Amygdala (tissue), 56 donors: ENCODE measurements at regions not wholly inside any gene's neighbourhood (a gene's known extent, or its start where the extent isn't known, plus 50 kb on each side); places are given as distances from the start of the nearest gene placed in this dataset.

ENCODE experiments used
- DNase-seq, 56 donors: peaks; one replicate each; lab custom pipeline; 2025; lab: John Stamatoyannopoulos, UW

DNA sequence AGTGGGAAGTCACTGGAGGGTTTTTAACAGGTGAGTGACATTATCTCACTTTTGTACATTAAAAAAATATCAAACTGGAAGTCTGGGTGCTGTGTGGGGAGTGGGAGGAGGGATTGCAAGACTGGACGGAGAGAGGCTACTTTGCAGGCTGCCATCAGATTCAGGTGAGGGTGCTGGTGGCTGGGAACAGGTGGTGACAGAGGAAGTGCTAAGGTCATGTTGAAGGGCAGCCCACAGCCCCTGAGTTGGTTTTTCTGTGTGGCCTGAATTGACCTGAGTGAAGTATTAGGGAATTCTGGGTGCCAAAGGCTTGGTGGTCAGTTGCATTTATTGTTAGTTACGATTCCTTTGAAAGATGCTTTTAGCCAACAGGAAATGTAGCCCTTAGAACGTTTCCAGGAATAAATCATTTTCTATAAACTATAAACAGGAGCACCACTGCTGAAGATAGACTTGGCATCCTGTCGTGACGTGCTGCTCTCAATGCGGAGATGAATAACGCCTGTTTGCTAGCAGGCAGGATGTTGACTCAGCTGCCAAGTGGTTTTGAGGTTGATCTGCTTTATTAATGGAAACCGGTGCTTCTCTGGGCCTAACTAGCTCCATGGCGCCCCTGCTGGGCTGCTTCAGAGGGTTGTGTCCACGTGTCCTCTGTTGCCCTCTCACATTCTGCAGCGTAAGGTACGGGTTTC lies 707.5 kb upstream of the TMEM132C start:
- DNase-seq = peak in 1 of 56 donors; percentile 1

- DNase-seq = no peak
Observed at GRCh38 chr12:127560041-127560478, 706.9 kb upstream of the TMEM132C start.

DNA sequence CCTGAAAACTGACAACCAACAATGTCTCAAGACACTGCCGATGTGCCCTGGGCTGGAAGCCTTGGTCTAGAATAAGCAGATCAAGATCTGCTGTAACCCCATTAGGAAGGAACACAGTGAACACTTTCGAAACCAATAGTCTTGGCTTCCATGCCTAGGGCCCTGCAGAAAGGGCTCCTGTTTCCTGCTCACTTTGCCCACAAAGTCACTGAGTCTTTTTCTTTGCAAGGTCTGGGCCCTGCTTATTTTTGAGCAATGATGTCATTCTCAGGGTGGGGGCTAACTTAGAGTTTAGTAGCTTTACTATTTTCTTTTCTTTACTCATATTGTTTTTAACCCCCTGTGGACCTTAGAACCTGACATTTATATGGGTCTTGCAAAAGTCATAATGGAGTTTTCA lies 704.2 kb upstream of the TMEM132C start:
- DNase-seq = no peak

GRCh38 chr12:127565241-127565640 lies 701.7 kb upstream of the TMEM132C start:
- DNase-seq = no peak

- DNase-seq = no peak
Observed at GRCh38 chr12:127567531-127567930, 699.4 kb upstream of the TMEM132C start.

GRCh38 chr12:127570387-127570786 lies 696.6 kb upstream of the TMEM132C start:
- DNase-seq = no peak

- DNase-seq = no peak
Observed at GRCh38 chr12:127570793-127571360, 696.1 kb upstream of the TMEM132C start.

GRCh38 chr12:127571578-127571977 lies 695.4 kb upstream of the TMEM132C start:
- no peak for DNase-seq

GRCh38 chr12:127579446-127579845 lies 687.5 kb upstream of the TMEM132C start:
- no peak for DNase-seq

GRCh38 chr12:127582074-127582473 lies 684.9 kb upstream of the TMEM132C start:
- no peak for DNase-seq

- DNase-seq = no peak
Observed at GRCh38 chr12:127583041-127583440, 683.9 kb upstream of the TMEM132C start.

DNA sequence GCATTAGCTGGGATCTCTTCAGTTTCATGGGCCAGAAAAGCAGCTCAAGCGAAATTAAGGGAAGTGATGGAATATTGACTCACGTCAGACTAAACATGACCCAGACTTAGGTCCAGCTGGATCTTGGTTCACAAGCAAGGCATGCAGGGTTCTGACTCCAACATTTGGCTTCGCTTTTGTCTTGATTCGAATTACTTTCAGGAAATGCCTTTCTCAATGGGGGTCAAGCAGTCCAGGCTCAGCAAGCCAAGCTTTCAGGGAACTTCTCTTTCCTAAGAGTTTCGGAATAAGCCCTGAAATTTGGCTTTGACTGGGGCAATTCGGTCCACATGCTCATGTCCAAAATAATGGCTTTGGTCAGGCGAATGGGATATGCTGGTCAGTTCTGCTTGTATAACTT lies 678.7 kb upstream of the TMEM132C start:
- no peak for DNase-seq

- DNase-seq = no peak
Observed at GRCh38 chr12:127589541-127589940, 677.4 kb upstream of the TMEM132C start.

GRCh38 chr12:127590868-127591267 lies 676.1 kb upstream of the TMEM132C start:
- DNase-seq = no peak

- DNase-seq = no peak
Observed at GRCh38 chr12:127592245-127592644, 674.7 kb upstream of the TMEM132C start.

DNA sequence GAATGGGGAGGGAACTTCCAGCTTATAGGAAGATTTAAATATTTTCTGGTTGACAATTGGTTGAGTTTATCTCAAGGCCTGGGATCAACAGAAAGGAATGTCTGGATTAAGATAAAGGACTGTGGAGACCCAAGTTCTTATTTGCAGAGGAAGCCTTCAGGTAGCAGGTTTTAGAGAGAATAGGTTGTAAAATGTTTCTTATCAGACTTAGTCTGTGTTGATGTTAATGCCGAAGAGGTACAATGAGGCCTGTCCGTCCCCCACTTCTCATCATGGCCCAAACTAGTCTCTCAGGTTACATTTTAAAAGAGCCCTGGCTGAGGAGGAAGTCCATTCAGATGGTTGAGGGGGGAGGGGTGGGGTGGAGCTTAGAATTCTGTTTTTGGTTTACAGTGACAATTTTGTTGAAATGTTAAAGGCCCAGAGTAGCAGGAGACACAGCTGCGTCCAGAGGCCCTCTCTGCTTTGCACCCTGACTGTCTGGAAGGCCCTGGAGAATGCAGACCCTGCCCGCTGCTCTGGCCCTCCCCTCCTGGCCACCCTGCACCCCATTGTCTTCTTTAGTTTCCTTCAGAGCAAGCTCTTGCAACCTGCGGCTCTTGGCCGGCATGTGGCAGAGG lies 672.5 kb upstream of the TMEM132C start:
- DNase-seq = no peak

- no peak for DNase-seq
Observed at GRCh38 chr12:127595506-127595905, 671.5 kb upstream of the TMEM132C start.

DNA sequence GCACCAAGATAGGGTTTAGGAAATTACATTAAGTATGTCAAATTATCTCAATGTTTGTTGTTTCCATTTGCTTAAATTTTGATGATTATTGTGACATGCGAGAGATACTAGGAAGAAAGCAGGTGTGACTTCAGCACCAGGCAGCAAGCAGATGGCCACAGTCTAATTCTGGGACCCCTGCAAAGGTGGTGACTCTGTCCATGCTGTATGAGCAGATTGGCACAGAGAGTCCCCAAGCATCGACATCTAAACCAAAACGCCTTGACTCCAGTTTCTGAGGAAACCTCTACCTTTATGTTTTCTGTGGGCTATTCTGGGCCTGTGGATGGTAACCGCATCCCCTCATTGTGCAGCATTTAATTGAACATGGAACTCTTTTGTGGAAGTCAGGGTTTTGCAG lies 670.1 kb upstream of the TMEM132C start:
- DNase-seq = no peak

DNA sequence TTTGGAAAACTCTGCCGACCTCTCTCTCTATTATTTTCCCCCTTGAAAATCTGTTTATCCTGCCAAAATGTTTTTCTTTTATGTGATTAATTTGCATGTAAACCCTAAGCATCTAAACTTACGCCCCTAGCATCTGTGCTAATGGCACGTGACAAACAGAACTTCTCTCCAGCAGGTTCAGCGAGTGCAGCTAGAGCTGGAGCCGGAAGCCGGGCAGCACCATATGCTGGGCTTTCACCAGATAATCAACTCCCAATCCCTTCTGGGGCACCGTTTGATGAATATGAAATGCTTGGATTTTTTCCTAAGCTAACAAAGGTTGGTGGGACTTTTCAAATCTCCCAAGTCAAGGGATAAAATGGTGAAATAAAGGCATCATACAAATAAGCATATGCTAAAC lies 667.5 kb upstream of the TMEM132C start:
- DNase-seq = no peak

- no peak for DNase-seq
Observed at GRCh38 chr12:127600211-127600610, 666.8 kb upstream of the TMEM132C start.

GRCh38 chr12:127606476-127607015 lies 660.4 kb upstream of the TMEM132C start:
- DNase-seq = no peak
